ENCODE measurements at regions not wholly inside any gene's neighbourhood (a gene's known extent, or its start where the extent isn't known, plus 50 kb on each side); places are given as distances from the start of the nearest gene placed in this dataset.

- intact Hi-C loops (cut with micrococcal nuclease) = no loop called here
- Mint-ChIP-seq H3K4me3 (no peak overlapping the region), H3K9me3 (no peaks in the 10 kb centered on the region), H3K4me1 (ENCODE audit: low read depth) (no peaks in the 10 kb centered on the region), H3K27me3 (no peaks in the 10 kb centered on the region), H3K36me3 (ENCODE audit: low read depth) (no peaks in the 10 kb centered on the region), H3K27ac (no peak overlapping the region)
These were observed 217.3 kb upstream of the TMEM45B start for GRCh38 chr11:129598378-129598777.

DNA sequence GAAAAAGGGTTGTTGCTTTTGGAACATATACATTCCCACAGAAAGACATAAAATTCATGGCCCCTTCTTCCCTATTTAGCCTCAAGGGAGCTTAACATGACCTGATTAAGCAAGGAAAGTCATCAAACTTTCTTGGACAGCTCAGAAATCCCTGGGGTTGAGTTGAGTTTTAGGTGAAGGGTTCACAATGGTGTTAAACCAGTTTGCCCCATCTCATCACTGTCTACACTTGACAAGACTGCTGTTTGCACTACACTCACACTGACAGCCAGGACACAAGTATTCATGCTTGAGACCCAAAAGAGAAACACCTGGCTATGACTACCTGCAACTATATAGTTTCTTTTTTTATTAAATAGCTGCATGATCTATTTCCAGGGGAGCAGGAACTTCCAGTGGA, 209.8 kb upstream of the TMEM45B start:
- no peak overlapping the region for H3K27ac Mint-ChIP-seq
- no peaks in the 10 kb centered on the region for H3K9me3 Mint-ChIP-seq
- no peaks in the 10 kb centered on the region for H3K27me3 Mint-ChIP-seq
- intact Hi-C loops (cut with micrococcal nuclease) = no loop called here
- no peak overlapping the region for H3K4me3 Mint-ChIP-seq
- no peaks in the 10 kb centered on the region for H3K4me1 Mint-ChIP-seq (ENCODE audit: low read depth)
- no peaks in the 10 kb centered on the region for H3K36me3 Mint-ChIP-seq (ENCODE audit: low read depth)

DNA sequence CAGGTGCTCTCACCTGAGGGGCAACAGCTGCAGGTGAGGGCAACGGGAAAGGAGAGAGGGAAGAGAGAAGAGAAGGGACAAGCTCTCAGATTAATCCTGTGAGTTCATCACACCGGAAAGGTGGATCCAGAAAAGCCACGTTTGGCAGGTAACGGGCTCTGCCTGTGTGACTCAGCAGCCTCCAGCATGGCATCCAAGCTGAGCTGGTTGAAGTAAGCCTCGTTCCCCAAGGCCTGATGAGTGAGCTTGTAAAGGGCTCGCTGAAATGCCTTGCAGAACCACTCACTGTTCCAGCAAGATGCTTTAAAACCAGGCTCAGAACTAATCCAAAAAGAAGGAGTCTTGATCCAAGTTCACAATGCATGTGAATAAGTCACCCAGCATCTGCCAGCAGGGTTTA, 206.9 kb upstream of the TMEM45B start:
- Mint-ChIP-seq H3K27ac (no peak overlapping the region), H3K4me1 (ENCODE audit: low read depth) (no peaks in the 10 kb centered on the region), H3K9me3 (no peaks in the 10 kb centered on the region), H3K27me3 (no peaks in the 10 kb centered on the region), H3K4me3 (no peak overlapping the region), H3K36me3 (ENCODE audit: low read depth) (no peaks in the 10 kb centered on the region)
- intact Hi-C loops (cut with micrococcal nuclease) = no loop called here

GRCh38 chr11:129610125-129610524, 205.5 kb upstream of the TMEM45B start:
- Mint-ChIP-seq H3K27me3 (no peaks in the 10 kb centered on the region), H3K4me1 (ENCODE audit: low read depth) (no peaks in the 10 kb centered on the region), H3K9me3 (no peaks in the 10 kb centered on the region), H3K27ac (no peak overlapping the region), H3K4me3 (no peak overlapping the region), H3K36me3 (ENCODE audit: low read depth) (no peaks in the 10 kb centered on the region)
- intact Hi-C loops (cut with micrococcal nuclease) = no loop called here

GRCh38 chr11:129610545-129610944, 205.1 kb upstream of the TMEM45B start:
- Mint-ChIP-seq H3K27me3 (no peaks in the 10 kb centered on the region), H3K4me1 (ENCODE audit: low read depth) (no peaks in the 10 kb centered on the region), H3K27ac (no peak overlapping the region), H3K4me3 (no peak overlapping the region), H3K9me3 (no peaks in the 10 kb centered on the region), H3K36me3 (ENCODE audit: low read depth) (no peaks in the 10 kb centered on the region)
- intact Hi-C loops (cut with micrococcal nuclease) = no loop called here

GRCh38 chr11:129611661-129612446, 203.8 kb upstream of the TMEM45B start:
- intact Hi-C loops (cut with micrococcal nuclease) = no loop called here
- H3K27ac Mint-ChIP-seq = no peak overlapping the region
- no peak overlapping the region for H3K4me3 Mint-ChIP-seq

GRCh38 chr11:129612447-129612961, 203.1 kb upstream of the TMEM45B start:
- no peak overlapping the region for H3K27ac Mint-ChIP-seq
- intact Hi-C loops (cut with micrococcal nuclease) = no loop called here
- H3K27me3 Mint-ChIP-seq = peaks cover 4% of the 10 kb centered on the region
- H3K36me3 Mint-ChIP-seq (ENCODE audit: low read depth) = no peaks in the 10 kb centered on the region
- no peak overlapping the region for H3K4me3 Mint-ChIP-seq
- H3K9me3 Mint-ChIP-seq = no peaks in the 10 kb centered on the region
- no peaks in the 10 kb centered on the region for H3K4me1 Mint-ChIP-seq (ENCODE audit: low read depth)

More at GRCh38 chr11:129611661-129612446, 203.8 kb upstream of the TMEM45B start:
- Mint-ChIP-seq H3K27me3 (no peaks in the 10 kb centered on the region), H3K9me3 (no peaks in the 10 kb centered on the region), H3K36me3 (ENCODE audit: low read depth) (no peaks in the 10 kb centered on the region), H3K4me1 (ENCODE audit: low read depth) (no peaks in the 10 kb centered on the region)

- peaks cover 8% of the 10 kb centered on the region for H3K27me3 Mint-ChIP-seq
- H3K4me3 Mint-ChIP-seq = no peak overlapping the region
- no peaks in the 10 kb centered on the region for H3K9me3 Mint-ChIP-seq
- H3K4me1 Mint-ChIP-seq (ENCODE audit: low read depth) = no peaks in the 10 kb centered on the region
- intact Hi-C loops (cut with micrococcal nuclease) = no loop called here
- no peaks in the 10 kb centered on the region for H3K36me3 Mint-ChIP-seq (ENCODE audit: low read depth)
- H3K27ac Mint-ChIP-seq = no peak overlapping the region
These were observed 202.6 kb upstream of the TMEM45B start for GRCh38 chr11:129613071-129613470.

DNA sequence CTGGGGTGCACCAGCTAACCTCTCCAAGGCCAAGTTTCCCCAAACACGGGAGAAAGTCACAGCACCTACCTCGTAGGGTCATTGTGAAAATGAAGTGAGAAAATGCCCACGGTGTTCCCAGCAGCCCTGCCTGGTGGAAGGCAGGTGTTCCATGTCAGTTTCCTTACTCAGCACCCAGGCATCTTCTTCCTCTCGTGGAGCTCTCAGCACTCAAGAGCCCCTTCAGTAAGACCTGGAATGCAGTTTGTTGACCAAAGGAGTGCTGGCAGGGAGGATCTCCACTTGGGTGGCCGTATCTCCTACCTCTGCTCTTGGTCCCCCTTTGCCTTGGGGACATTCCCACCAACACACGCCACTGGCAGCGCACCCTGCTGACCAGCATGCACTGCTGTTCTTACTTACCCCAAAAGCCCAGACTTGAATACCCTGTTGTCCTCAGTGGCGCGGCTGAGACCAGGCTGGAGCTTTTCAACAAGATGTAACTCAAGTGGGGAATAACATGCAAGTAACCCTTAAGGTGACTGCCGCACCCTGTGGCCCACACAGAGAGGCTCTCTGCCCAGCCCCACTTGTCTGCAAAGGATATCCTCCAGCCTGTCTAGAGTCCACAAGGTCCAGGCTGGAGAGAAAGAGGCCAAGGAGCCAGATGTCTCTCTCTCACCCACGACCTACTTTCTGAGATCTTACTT, 201.2 kb upstream of the TMEM45B start:
- intact Hi-C loops (cut with micrococcal nuclease) = no loop called here
- Mint-ChIP-seq H3K36me3 (ENCODE audit: low read depth) (no peaks in the 10 kb centered on the region), H3K4me1 (ENCODE audit: low read depth) (no peaks in the 10 kb centered on the region), H3K4me3 (no peak overlapping the region), H3K27ac (no peak overlapping the region), H3K9me3 (no peaks in the 10 kb centered on the region), H3K27me3 (peaks cover 12% of the 10 kb centered on the region)

DNA sequence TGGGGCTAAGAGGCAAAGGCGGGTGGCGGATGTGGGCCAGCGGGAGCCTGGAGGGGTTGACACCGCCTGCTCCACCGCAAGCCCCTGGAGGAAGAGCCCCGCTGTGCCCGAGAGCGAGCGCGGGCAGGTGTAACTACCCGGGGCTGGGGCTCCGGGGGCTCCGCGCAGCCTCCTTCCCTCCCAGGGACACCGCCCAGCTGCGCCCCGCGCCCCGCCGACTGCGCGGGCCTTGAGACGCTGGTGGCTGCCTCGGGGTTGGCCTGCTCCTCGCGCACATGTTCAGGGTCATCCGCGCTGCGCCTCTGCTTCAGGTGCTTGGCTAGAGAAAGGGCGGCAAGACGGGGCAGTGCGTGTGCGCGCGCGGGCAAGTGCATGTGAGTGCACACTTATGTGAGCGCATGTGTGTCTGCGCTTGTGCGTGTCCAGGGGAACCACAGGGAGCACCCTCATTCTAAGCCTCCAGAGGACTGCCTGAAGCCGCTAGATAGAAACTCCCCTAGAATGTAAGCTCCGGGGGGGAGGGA, 197.5 kb upstream of the TMEM45B start:
- Mint-ChIP-seq H3K4me1 (ENCODE audit: low read depth) (no peaks in the 10 kb centered on the region), H3K4me3 (no peak overlapping the region), H3K9me3 (no peaks in the 10 kb centered on the region), H3K36me3 (ENCODE audit: low read depth) (no peaks in the 10 kb centered on the region), H3K27me3 (peaks cover 13% of the 10 kb centered on the region), H3K27ac (no peak overlapping the region)
- intact Hi-C loops (cut with micrococcal nuclease) = no loop called here

- no peaks in the 10 kb centered on the region for H3K4me1 Mint-ChIP-seq (ENCODE audit: low read depth)
- H3K4me3 Mint-ChIP-seq = no peak overlapping the region
- H3K27me3 Mint-ChIP-seq = peaks cover 13% of the 10 kb centered on the region
- no peaks in the 10 kb centered on the region for H3K36me3 Mint-ChIP-seq (ENCODE audit: low read depth)
- no peak overlapping the region for H3K27ac Mint-ChIP-seq
- intact Hi-C loops (cut with micrococcal nuclease) = no loop called here
- H3K9me3 Mint-ChIP-seq = no peaks in the 10 kb centered on the region
These were observed 195.2 kb upstream of the TMEM45B start for GRCh38 chr11:129620237-129621104.

- H3K4me3 Mint-ChIP-seq = no peak overlapping the region
- no peak overlapping the region for H3K27ac Mint-ChIP-seq
These were observed 189.7 kb upstream of the TMEM45B start for GRCh38 chr11:129625930-129626329.

DNA sequence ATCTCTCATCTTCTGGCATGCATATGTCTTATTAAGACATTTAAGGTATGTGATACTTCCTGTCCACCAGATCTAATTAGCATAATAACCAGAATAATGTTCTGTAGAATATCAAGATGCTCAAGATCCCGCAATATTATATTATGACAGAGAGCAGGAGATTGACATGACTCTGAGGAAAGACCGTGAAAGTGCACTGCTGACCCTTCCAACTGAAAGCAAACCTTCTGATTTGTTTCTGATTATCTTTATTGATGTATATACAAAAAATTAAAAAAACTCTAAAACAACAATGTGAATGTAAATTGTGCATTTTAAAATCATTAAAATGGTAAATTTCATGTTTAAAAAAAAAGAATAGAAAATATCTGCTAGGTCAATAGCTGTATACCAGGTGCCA, 184.4 kb upstream of the TMEM45B start:
- no peaks in the 10 kb centered on the region for H3K36me3 Mint-ChIP-seq (ENCODE audit: low read depth)

More at GRCh38 chr11:129625930-129626329, 189.7 kb upstream of the TMEM45B start:
- no peaks in the 10 kb centered on the region for H3K9me3 Mint-ChIP-seq
- H3K27me3 Mint-ChIP-seq = peaks cover 2% of the 10 kb centered on the region
- H3K36me3 Mint-ChIP-seq (ENCODE audit: low read depth) = no peaks in the 10 kb centered on the region
- no peaks in the 10 kb centered on the region for H3K4me1 Mint-ChIP-seq (ENCODE audit: low read depth)
- intact Hi-C loops (cut with micrococcal nuclease) = no loop called here

More for the DNA sequence above, 184.4 kb upstream of the TMEM45B start:
- Mint-ChIP-seq H3K4me3 (no peak overlapping the region), H3K27me3 (no peaks in the 10 kb centered on the region), H3K27ac (no peak overlapping the region), H3K9me3 (no peaks in the 10 kb centered on the region), H3K4me1 (ENCODE audit: low read depth) (no peaks in the 10 kb centered on the region)
- intact Hi-C loops (cut with micrococcal nuclease) = no loop called here

Data from dendritic cell treated with granulocyte-macrophage colony-stimulating factor and Interleukin-4, amounts not matched to agents 40 ng/mL and 50 ng/mL, for 4 days (primary cell).